Stimulated activated CD4-positive, alpha-beta T cell treated with anti-CD3 and anti-CD28 coated beads, Interleukin-1b, Interleukin-23, amount 100 ng/mL, for 24 hours (primary cell): ENCODE measurements at regions not wholly inside any gene's neighbourhood (a gene's known extent, or its start where the extent isn't known, plus 50 kb on each side); places are given as distances from the start of the nearest gene placed in this dataset.
"Not testable (repeated sequence)": the region's sequence is repeated elsewhere in the genome, so short reads cannot be mapped to it uniquely, and the experiment has no call there.

Experiments
- DNase-seq, 4 experiments: peaks; one replicate each; pipeline ENCODE4 v3.0.0-alpha.2; 2020; ENCODE audit warnings: low read depth in 4 of 4, low spot score in 1 of 4

DNA sequence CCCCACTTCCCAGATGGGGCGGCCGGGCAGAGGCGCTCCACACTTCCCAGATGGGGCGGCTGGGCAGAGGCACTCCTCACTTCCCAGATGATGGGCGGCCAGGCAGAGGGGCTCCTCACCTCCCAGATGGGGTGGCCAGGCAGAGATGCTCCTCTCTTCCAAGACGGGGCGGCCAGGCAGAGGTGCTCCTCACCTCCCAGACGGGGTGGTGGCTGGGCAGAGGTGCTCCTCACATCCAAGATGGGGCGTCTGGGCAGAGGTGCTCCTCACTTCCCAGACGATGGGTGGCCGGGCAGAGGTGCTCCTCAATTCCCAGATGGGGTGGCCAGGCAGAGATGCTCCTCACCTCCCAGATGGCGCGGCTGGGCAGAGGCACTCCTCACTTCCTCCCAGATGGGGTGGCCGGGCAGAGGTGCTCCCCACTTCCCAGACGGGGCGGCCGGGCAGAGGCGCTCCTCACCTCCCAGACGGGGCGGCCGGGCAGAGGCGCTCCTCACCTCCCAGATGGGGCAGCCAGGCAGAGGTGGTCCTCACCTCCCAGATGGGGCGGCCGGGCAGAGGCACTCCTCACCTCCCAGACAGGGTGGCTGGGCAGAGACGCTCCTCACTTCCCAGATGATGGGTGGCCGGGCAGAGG is 275.2 kb downstream of the LIPI start:
- not testable (repeated sequence) for DNase-seq

DNA sequence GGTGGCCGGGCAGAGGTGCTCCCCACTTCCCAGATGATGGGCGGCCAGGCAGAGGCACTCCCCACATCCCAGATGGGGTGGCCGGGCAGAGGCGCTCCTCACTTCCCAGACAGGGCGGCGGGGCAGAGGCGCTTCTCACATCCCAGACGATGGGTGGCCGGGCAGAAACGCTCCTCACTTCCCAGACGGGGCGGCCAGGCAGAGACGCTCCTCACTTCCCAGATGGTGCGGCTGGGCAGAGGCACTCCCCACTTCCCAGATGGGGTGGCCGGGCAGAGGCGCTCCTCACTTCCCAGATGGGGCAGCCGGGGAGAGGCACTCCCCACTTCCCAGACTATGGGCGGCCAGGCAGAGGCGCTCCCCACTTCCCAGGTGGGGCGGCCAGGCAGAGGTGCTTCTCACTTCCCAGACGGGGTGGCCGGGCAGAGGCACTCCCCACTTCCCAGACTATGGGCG is 275.8 kb downstream of the LIPI start:
- not testable (repeated sequence) for DNase-seq

DNA sequence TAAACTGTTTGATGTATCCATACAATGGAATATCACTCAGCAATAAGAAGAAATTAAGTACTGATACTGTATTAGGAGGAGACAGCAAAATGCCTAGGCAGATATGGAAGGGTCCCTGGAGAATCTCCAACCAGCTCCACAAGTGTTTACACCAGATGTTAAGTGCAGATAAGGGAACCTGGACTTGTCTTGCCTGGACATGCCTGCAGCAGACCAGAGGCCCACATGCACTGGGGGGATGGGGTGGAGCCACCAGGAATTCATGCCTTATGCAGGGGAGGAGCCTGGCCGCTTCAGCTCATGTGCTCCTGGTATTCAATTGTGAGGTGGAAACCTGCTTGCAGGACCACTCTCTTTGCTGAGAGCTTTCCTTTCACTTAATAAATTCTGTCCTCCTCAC is 287.6 kb downstream of the LIPI start:
- not testable (repeated sequence) for DNase-seq

DNA sequence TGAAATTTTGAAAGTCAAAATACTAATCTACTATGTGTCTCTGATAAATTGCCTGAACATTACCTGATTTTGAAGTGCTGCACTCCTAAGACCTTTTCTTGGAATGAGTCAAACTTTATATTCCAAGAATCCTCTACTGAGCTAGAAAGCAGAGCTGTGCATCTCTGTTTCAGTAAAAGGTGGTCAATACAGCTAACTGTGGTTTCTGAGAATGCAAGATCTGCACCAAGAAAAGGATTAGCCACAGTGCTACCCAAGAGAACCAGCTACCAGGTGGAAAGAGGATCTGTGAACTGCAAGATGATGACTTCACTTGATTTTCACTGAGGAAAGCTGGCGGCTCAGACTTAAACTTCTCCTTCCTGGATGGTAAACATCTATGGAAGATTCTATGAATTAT is 289.3 kb downstream of the LIPI start:
- not testable (repeated sequence) for DNase-seq

DNA sequence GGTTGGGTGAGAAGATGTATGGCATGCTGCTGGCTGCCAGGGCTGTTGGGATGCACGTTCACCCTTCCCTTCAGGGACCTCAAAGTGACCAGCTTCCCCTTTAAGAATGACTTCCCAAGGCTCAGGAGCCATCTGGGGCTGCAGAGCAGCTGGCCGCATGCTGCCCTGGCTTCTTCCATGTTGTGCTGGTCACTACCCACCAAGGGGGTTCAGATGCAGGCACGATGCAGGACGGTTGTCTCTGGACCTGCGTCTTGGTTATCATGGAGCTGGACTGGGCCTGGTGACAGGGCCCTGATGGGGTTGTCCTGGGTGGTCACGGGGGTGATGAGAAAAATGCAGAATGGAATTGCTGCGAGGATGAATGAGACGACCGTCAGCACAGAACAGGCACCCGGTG is 297.8 kb downstream of the POTED start:
- not testable (repeated sequence) for DNase-seq

DNA sequence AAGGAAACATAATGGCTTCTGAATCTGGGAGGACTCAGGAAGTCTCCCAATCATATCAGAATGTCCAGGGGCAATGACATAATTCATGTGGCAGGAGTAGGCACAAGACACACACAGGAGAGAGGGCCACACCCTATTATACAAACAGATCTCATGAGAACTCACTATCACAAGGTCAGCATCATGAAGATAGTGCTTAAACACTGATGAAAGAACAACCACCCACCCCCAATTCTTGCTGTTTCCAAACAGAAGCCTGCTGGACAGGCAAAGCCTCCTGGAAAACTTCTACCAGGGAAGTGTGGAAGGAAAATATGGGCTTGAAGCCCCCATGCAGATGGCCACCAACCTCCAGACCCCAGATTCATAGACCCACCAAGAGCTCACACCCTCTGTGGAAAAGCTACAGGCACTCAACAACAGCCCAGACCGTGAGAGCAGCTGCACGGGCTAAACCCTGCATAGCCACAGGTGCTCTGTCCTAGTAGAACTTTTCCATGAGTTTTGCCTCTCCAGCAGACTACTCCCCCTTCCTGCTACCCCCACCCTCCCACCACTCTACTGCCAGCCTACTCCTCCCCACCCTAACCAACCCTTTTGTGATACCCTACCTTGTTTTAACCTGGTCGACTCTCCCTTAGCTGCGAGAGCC is 287.1 kb downstream of the POTED start:
- not testable (repeated sequence) for DNase-seq

DNA sequence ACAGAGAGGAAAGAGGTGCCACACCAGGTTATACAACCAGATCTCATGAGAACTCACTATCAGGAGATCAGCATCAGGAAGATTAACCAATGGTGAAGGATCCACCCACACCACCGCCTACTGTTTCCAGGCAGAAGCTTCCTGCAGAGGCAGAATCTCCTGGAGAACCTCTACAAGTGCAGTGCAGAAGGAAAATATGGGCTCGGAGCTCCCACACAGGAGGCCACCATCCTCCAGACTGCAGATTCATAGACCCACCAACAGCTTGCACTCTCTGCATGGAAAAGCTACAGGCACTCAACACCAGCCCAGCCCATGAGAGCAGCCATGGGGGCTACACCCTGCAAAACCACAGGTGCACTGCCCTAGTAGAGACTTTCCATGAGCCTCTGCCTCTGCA is 284.0 kb downstream of the POTED start:
- DNase-seq = not testable (repeated sequence)

DNA sequence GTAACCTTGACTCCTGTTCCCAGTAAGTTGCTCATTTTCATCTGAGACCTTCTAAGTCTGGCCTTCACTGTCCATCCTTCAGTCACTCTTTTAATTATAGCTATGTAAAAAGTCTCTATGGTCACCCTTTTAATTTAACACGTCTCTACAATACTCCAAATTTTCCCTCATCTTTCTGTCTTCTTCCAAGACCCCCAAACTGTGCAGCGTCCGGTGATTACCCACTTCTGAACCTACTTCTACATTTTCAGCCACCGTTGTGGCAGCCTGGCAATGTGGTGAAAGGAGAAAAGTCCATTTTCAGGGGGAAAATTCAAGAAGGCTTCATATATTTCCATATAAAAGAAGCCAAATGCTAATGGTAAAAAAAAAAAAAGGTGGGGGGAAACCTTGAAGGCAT is 283.4 kb downstream of the POTED start:
- DNase-seq = not testable (repeated sequence)

DNA sequence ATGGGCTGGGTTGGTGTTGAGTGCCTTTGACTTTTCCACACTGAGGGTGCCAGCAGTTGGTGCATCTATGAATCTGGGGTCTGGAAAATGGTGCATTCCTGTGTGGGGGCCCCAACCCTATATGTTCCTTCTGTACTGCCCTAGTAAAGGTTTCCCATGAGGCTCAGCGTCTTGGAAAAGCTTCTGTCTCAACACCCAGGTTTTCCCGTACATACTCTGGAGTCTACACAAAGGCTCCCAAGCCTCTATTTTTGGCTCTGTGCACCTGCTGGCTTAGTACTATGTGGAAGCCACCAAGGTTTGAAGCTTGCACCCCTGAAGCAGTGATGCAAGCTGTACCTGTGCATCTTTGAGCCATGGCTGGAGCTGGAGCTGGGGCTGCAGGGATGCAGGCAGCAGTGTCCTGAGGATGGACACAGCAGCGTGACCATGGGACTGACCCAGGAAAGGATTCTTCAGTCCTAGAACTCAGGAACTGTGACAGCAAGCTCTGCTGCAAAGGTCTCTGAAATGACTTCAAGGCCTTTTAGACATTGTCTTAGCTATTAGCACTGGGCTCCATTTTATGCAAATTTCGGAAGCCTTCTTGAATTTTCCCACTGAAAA is 282.7 kb downstream of the POTED start:
- DNase-seq = not testable (repeated sequence)

DNA sequence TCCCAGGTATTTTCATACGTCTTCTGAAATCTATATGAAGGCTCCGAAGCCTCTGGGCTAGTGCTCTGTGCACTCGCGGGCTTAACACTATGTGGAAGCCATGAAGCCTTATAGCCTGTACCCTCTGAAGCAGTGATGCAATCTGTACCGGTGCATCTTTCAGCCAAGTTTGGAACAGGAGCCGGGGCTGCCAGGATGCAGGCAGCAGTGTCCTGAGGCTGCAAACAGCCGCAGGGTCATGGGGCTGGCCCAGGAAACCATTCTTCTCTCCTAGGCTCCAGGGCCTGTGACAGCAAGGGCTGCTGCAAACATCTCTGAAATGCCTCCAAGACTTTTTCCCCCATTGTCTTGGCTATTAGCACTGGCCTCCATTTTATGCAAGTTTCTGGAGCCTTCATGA is 279.6 kb downstream of the POTED start:
- not testable (repeated sequence) for DNase-seq

DNA sequence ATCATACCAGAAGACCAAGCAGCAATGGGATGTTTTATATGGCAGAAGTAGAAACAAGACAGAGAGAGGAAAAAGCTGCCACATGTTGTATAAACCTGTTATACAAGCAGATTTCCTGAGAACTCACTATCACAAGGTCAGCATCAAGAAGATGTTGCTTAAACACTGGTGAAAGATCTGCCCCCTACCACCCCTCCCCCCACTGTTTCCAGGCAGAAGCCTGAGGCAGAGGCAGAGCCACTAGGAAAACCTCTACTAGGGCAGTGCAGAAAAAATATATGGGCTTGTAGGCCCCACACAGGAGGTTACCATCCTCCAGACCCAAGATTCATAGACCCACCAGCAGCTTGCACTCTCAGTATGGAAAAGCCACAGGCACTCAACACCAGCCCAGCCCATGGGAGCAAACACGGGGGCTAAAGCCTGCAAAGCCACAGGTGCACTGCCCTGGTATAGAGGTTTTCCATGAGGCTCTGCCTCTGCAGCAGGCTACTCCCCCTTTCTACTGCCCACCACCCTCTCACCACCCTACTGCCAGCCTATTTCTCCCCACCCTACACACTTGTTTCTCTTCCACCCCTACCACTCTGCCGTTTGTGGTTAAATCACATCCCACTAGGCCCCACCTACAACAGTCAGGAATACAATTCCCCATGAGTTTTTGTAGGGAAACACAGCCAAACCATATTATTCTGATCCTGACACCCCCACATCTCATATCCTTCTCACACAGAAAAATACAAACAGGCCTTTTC is 274.2 kb downstream of the POTED start:
- not testable (repeated sequence) for DNase-seq

DNA sequence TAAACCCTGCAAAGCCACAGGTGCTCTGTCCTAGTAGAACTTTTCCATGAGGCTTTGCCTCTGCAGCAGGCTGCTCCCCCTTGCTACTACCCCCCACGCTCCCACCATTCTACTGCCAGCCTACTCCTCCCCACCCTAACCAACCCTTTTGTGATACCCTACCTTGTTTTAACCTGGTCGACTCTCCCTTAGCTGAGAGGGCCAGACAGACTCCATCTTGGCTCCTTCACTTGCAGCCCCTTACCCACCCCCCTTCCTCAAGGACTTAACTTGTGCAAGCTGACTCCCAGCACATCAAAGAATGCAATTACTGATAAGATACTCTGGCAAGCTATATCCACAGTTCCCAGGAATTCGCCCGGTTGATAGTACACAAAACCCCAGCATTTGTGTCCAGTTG is 267.9 kb downstream of the POTED start:
- DNase-seq = not testable (repeated sequence)

DNA sequence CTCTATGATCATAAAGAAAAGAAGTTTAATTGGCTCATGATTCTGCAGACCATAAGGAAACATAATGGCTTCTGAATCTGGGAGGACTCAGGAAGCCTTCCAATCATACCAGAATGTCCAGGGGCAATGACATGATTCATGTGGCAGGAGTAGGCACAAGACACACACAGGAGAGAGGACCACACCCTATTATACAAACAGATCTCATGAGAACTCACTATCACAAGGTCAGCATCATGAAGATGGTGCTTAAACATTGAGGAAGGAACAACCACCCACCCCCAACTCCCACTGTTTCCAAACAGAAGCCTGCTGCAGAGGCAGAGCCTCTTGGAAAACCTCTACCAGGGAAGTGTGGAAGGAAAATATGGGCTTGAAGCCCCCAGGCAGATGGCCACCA is 267.4 kb downstream of the POTED start:
- DNase-seq = not testable (repeated sequence)

DNA sequence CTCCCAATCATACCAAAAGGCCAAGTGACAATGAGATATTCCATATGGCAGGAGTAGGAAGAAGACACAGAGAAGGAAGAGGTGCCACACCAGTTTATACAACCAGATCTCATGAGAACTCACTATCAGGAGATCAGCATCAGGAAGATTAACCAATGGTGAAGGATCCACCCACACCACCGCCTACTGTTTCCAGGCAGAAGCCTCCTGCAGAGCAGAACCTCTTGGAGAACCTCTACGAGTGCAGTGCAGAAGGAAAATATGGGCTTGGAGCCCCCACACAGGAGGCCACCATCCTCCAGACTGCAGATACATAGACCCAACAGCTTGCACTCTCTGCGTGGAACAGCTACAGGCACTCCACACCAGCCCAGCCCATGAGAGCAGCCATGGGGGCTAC is 264.4 kb downstream of the POTED start:
- DNase-seq = not testable (repeated sequence)

DNA sequence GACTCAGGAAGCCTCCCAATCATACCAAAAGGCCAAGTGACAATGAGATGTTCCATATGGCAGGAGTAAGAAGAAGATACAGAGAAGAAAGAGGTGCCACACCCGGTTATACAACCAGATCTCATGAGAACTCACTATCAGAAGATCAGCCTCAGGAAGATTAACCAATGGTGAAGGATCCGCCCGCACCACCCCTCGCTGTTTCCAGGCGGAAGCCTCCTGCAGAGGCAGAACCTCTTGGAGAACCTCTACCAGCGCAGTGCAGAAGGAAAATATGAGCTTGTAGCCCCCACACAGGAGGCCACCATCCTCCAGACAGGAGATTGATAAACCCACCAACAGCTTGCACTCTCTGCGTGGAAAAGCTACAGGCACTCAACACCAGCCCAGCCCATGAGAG is 245.1 kb downstream of the POTED start:
- no peak for DNase-seq

DNA sequence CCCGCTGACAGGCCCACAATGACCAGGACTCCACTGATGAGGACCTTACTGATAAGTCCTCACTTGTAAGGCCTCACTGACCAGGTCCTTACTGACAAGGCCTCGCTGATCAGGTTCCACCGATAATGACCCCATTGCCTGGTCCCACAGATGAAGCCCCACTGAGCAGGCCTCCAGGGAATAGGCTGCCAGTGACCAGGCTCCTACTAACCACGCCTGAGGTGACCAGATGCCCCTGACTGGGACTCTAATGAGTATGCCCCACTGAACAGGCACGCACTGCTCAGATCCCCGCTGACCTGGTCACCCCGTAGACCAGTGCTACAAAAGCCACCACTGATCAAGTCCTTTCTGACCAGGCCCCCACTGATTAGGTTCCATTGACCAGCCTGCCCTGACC is 241.2 kb downstream of the POTED start:
- not testable (repeated sequence) for DNase-seq

DNA sequence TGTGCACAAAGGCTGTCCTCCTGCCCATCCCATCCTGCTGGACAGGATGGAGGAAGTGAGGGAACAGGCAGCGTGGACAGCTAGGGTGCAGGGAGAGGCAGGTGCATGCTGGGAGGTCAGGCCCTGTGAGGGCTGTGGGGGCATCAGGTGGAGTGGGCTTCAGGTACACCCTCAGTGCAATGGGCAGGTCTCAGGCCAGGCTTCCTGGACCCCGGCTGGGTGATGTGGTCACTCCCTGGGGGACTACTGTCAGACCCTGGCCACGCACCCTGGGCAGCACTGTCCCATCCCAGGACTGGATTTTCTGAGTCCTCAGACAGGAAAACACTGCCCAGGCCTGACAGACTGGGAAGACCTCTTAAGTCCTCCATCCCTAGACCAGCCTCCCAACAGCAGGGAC is 239.9 kb downstream of the POTED start:
- DNase-seq = not testable (repeated sequence)

DNA sequence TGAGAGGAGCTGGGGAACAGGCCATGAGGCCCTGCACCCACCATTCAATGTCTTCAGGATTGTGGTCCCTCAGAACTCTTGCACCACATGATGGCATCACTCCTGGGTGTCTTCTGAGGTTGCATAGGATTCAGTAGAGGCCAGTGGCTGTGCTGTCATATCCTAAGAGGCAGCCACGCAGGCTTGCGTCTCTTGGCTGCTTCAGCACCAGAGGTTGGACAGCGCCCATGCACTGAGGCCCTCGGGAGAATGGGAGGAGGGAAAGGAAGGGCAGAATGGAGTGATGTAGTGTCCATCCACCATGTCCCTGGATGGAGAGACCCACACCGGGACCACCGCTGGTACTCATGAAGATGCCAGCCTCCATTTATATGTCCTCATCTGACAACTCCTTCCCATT is 237.1 kb downstream of the POTED start:
- DNase-seq = not testable (repeated sequence)

DNA sequence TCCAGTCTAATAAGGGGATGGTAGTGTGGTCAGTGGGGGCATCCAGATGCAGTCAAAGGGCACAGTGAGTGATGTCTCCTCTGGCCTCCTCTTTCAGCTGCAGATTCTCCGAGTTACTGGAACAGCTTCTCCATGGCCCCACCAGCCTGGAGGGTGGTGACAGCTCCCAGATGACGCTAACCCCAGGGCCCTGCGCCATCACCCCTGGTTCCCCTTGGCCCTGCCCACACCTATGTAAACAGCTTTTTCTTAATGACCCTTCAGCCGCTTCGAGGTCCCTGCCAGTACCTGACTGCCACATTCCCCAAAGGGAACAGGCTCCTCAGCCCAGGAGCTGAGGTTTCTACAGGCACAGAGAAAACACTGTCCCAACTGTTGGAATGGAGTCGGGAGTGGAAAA is 235.0 kb downstream of the POTED start:
- not testable (repeated sequence) for DNase-seq

DNA sequence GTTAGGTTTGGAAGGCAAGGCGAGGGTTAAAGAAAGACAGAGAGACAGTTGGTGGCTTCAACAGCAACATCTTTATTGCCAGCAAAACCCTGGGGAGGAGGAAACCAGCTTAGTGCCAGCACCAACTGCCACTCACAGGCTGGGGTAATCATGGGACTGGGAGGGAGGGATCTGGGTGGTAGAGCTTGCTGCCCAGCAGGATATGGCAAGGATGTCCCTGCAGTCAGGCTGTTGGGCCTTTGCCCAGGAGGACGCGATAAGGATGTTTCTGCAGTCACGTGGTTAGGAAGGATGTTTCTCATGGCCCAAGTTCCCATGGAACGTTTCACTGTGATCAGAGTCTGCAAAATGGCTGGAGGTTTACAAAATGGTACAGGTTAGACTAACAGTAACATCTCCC is 233.5 kb downstream of the POTED start:
- not testable (repeated sequence) for DNase-seq

DNA sequence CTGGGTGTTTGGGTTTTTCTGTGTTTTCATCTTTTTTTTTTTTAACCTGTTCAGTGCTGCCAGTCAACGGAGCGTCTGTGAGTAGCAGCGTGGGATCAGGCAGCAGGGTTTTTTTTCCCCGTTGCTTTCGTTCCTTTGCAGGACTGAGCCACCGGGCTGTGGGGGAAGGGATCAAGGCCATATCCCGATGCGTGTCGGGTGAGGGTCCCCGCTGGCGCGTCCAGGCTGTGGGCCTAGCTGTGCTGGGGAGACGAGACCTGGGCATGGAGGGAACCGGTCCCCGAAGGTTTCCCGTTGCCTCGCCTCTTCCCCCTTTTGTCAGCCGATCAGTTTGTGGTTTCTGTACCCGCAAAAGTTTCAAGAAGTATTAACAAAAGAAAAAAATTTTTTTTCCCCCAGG is 218.1 kb downstream of the POTED start:
- DNase-seq = not testable (repeated sequence)

DNA sequence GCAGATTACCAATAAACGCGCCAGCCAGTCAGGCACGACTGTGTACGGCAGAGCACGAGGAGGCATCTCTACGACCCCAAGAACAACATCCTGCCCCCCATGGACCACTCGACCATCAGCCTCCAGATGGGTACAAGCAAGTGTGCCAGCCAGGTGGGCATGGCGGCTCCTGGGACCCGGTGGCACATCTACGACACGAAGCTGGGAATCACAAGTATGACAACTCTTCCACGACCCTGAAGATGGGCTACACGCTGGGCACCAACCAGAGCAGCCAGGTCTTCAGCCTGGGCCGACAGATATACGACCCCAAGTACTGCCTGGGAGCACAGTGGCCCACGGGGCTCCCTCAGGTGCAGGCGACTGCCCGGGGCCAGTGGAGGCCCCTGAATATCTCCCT is 217.6 kb downstream of the POTED start:
- no peak for DNase-seq
